Skeletal muscle tissue (tissue), 1 donor: ENCODE measurements at regions not wholly inside any gene's neighbourhood (a gene's known extent, or its start where the extent isn't known, plus 50 kb on each side); places are given as distances from the start of the nearest gene placed in this dataset. TPM values are rescaled to one million over a fixed set of nuclear protein-coding genes. Genes with fewer than 3 reads are reported as not detected.

Experiments used
- small RNA-seq: library from RNA; depleted of rRNA; stranded (forward); fragments of <200 nt; gene quantifications from one replicate; pipeline ENCODE3, GENCODE V24; 2014

Small RNA genes lying in the stretch of these regions (small RNA-seq; reads per million reads assigned to genes)
- gene AL445264.1 (not detected), gene RNU6-54P (not detected)
